ENCODE measurements at regions not wholly inside any gene's neighbourhood (a gene's known extent, or its start where the extent isn't known, plus 50 kb on each side); places are given as distances from the start of the nearest gene placed in this dataset.
"Not testable (repeated sequence)": the region's sequence is repeated elsewhere in the genome, so short reads cannot be mapped to it uniquely, and the experiment has no call there.

DNA sequence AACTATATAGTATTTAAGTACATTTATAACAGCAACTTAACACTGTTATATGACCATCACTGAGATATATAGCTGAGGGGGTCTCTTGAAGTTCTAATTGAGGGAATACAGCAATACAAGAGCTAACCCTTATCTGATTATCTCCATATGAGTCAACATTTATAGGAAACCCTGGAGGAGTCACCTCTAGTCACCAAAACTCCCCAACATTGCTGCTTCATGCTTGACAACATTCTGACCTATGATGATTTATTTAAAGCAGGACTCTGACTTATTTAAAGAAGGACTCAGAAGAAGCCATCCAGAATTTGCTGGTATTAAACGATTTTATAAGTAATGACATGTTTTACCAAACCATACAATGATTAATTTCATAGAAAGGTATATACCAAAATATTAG is 182.6 kb upstream of the NOX3 start:
- H3K4me3 ChIP-seq (ENCODE audit: low read length), result no peak overlapping the region
- no peak for DNase-seq (ENCODE audit: low read depth)
- TF ChIP-seq, protein P1, sequence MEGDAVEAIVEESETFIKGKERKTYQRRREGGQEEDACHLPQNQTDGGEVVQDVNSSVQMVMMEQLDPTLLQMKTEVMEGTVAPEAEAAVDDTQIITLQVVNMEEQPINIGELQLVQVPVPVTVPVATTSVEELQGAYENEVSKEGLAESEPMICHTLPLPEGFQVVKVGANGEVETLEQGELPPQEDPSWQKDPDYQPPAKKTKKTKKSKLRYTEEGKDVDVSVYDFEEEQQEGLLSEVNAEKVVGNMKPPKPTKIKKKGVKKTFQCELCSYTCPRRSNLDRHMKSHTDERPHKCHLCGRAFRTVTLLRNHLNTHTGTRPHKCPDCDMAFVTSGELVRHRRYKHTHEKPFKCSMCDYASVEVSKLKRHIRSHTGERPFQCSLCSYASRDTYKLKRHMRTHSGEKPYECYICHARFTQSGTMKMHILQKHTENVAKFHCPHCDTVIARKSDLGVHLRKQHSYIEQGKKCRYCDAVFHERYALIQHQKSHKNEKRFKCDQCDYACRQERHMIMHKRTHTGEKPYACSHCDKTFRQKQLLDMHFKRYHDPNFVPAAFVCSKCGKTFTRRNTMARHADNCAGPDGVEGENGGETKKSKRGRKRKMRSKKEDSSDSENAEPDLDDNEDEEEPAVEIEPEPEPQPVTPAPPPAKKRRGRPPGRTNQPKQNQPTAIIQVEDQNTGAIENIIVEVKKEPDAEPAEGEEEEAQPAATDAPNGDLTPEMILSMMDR (IDR thresholded peaks at IDR 0.05; ENCODE audit: insufficient read depth, low read depth, low read length, missing control alignments), result no peak

DNA sequence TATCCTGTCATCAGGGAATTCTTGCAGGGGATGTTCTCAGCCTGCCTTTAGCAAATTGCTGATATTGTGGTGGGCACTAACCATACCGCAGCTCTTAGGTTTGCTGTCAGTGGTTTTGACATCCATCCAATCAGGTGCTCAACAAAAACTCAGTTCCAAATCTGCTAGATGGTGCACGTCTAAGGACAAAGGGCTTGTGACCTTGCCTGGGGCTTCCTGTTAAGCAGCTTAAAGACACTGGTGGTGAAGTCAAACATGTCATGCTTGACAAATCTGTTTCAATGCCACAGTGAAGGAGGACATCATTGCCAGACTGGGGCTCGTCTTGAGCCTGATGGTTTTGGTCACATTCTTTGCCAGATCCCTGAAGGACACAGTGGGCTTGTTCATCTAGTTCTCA is 179.8 kb upstream of the NOX3 start:
- no peak for DNase-seq (ENCODE audit: low read depth)
- H3K4me3 ChIP-seq (ENCODE audit: low read length), result no peak overlapping the region
- TF ChIP-seq, protein P1 (IDR thresholded peaks at IDR 0.05; ENCODE audit: insufficient read depth, low read depth, low read length, missing control alignments), result no peak

DNA sequence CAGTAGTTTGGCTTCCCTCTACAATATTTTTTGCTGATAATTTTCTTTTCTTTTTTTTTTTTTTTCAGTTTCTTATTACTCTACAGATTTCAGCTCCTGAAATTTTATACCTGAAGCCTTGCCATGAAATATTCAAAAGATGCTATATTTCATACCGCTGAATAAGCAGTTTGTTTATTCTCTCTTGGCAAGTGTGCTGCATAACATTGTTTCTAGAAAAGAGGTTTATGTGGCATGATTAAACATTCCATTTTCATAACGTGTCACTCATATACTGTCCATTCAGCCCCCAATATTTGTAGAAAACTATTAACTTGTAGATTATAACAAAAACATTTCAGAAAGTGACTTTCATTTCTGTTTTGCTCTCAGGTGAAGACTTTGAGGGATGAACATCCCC is 174.4 kb upstream of the NOX3 start:
- TF ChIP-seq, protein P1 (IDR thresholded peaks at IDR 0.05; ENCODE audit: insufficient read depth, low read depth, low read length, missing control alignments), result no peak
- DNase-seq (ENCODE audit: low read depth), result no peak

DNA sequence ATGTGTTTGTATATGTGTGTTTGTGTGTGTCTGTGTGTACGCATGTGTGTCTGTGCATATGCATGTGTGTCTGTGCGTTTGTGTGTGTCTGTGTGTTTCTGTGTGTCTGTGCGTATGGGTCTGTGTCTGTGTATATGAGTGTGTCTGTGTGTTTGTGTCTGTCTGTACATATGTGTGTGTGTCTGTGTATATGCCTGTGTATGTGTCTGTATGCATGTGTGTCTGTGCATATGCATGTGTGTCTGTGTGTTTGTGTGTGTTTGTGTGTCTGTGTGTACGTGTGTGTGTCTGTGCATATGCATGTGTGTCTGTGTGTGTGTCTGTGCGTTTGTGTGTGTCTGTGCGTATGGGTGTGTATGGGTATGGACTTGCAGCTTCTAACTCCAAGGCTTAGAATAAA is 174.0 kb upstream of the NOX3 start:
- TF ChIP-seq, protein P1 (IDR thresholded peaks at IDR 0.05; ENCODE audit: insufficient read depth, low read depth, low read length, missing control alignments), result no peak
- no peak overlapping the region for H3K4me3 ChIP-seq (ENCODE audit: low read length)
- DNase-seq (ENCODE audit: low read depth), result no peak

More for the DNA sequence above, 174.4 kb upstream of the NOX3 start:
- H3K4me3 ChIP-seq (ENCODE audit: low read length), result no peak overlapping the region

DNA sequence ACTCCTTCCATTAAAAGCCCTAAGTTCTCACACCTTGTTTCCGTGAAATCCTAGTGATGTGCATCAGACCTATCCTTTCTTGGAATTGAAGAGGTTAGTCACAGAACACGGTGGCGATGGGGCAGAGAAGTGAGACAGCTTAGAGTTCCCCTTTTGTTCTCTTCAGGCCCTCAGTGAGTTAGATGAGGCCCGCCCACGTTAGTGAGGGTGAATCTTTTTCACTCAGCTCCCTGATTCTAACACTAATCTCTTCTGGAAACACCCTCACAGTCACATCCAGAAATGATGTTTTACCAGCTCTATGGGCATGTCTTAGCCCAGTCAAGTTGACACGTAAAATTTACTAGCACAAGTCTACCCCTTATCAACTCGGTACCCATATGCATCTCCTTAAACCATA is 172.7 kb upstream of the NOX3 start:
- TF ChIP-seq, protein P1 (IDR thresholded peaks at IDR 0.05; ENCODE audit: insufficient read depth, low read depth, low read length, missing control alignments), result no peak

DNA sequence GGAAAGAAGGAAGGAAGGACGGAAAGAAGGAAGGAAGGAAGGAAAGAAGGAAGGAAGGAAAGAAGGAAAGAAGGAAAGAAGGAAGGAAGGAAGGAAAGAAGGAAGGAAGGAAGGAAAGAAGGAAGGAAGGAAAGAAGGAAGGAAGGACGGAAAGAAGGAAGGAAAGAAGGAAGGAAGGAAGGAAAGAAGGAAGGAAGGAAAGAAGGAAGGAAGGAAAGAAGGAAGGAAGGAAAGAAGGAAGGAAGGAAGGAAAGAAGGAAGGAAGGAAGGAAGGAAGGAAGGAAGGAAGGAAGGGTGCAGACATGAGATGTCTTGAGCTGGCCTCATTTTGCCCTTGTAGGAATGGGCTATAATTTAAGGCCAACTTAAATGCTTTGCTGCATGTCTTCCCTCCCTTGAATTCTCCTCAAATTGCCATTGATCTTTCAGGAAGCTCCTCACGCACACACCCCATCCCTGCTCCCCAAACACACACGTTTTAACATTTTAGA is 172.1 kb upstream of the NOX3 start:
- DNase-seq (ENCODE audit: low read depth), result not testable (repeated sequence)

More for the DNA sequence above, 172.7 kb upstream of the NOX3 start:
- no peak for DNase-seq (ENCODE audit: low read depth)
- H3K4me3 ChIP-seq (ENCODE audit: low read length), result no peak overlapping the region

DNA sequence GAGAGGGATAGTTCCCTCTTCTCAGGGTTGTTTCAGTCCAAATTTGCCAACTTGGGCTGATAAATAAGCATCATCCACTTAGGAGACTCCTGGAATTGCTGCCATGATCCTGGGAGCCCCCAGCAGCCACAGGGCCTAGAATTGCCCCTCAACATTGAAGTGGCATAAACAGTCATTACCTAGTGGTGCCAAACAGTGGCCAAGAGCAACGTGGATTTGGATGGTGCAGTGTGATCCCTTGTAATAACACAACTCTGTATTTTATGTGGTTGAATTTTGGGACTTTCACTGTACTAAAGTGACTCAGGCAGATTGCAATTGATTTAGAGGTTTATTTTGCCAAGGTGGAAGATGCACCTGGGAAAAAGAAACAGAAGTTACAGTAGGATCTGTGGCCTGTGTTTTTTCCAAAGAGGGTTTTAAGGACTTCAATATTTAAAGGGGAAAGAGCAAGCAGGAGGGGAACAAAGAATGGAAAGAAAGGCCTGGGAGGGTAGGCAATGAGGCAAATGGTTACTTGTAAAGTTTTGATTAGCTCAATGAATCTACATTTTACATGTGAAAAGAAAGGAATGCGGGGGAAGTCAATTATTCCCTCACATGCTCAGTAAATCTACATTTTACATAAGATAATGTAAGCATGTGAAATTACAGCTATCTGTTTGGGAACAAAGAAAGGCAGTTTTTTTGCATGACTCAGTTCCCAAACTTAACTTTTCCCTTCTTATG is 168.0 kb upstream of the NOX3 start:
- TF ChIP-seq, protein P1 (IDR thresholded peaks at IDR 0.05; ENCODE audit: insufficient read depth, low read depth, low read length, missing control alignments), result no peak
- no peak for DNase-seq (ENCODE audit: low read depth)
- no peak overlapping the region for H3K4me3 ChIP-seq (ENCODE audit: low read length)

More for the DNA sequence above, 172.1 kb upstream of the NOX3 start:
- not testable (repeated sequence) for H3K4me3 ChIP-seq (ENCODE audit: low read length)
